ENCODE measurements at regions not wholly inside any gene's neighbourhood (a gene's known extent, or its start where the extent isn't known, plus 50 kb on each side); places are given as distances from the start of the nearest gene placed in this dataset.

DNA sequence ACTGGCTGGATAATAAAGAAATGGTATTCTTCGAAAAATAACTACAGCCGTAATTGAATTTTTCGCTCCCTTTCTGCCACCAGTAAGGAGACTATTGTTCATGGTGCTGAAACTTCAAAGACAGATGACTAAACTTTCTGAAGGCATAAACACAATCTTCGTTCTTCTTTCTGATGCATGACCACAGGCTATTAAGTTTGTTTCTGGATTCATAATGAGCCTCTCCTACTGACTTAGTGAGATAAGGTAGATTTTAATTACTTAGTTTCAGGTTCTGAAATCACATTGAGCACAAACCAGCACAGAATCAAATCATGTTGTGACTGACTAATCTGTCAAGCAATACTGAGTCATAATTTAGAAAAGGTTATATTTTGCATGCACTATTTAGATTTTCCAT is 441.8 kb upstream of the CCNG1 start:
- TF ChIP-seq, protein P1, sequence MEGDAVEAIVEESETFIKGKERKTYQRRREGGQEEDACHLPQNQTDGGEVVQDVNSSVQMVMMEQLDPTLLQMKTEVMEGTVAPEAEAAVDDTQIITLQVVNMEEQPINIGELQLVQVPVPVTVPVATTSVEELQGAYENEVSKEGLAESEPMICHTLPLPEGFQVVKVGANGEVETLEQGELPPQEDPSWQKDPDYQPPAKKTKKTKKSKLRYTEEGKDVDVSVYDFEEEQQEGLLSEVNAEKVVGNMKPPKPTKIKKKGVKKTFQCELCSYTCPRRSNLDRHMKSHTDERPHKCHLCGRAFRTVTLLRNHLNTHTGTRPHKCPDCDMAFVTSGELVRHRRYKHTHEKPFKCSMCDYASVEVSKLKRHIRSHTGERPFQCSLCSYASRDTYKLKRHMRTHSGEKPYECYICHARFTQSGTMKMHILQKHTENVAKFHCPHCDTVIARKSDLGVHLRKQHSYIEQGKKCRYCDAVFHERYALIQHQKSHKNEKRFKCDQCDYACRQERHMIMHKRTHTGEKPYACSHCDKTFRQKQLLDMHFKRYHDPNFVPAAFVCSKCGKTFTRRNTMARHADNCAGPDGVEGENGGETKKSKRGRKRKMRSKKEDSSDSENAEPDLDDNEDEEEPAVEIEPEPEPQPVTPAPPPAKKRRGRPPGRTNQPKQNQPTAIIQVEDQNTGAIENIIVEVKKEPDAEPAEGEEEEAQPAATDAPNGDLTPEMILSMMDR (IDR thresholded peaks at IDR 0.05) = no peak
- no peak for TF ChIP-seq POLR2A (IDR thresholded peaks at IDR 0.05)

Measured in adrenal gland (tissue), 5 donors.